SU-DHL-6 (cell line): ENCODE measurements at regions not wholly inside any gene's neighbourhood (a gene's known extent, or its start where the extent isn't known, plus 50 kb on each side); places are given as distances from the start of the nearest gene placed in this dataset.

Experiments used
- H2AFZ ChIP-seq: fragments of 200-600 bp; sonication (generic); 2 replicates; pipeline ENCODE4 v1.6.1; 2014; ENCODE audit warnings: low read depth, mild to moderate bottlenecking, moderate library complexity, mixed read lengths, antibody characterized with exemption, low read length; ENCODE audit not compliant: severe bottlenecking
- H3F3A ChIP-seq: fragments of 200-600 bp; shearing (Covaris generic); 2 replicates; pipeline ENCODE4 v1.6.0; 2016; ENCODE audit warnings: antibody characterized with exemption, mild to moderate bottlenecking; ENCODE audit not compliant: insufficient read depth
- H3K27ac ChIP-seq: fragments of 200-600 bp; sonication (generic); 2 replicates; pipeline ENCODE4 v1.5.1; 2016; ENCODE audit warnings: low read depth, mild to moderate bottlenecking, low read length, moderate library complexity, mixed read lengths
- H3K27me3 ChIP-seq: fragments of 200-600 bp; sonication (generic), shearing (Covaris generic); 2 replicates; pipeline ENCODE4 v1.6.0; 2014; ENCODE audit warnings: mild to moderate bottlenecking, low read length
- H3K36me3 ChIP-seq: fragments of 200-600 bp; sonication (generic); 2 replicates; pipeline ENCODE4 v1.6.1; 2014; ENCODE audit warnings: mild to moderate bottlenecking, low read length, mixed read lengths
- H3K4me2 ChIP-seq: fragments of 300-600, 200-600 bp; shearing (Covaris generic), sonication (generic); 2 replicates; pipeline ENCODE4 v1.6.0; 2014; ENCODE audit warnings: low read length, low read depth, mild to moderate bottlenecking; ENCODE audit not compliant: poor library complexity, severe bottlenecking
- H3K4me3 ChIP-seq: fragments of 200-600 bp; sonication (generic); 2 replicates; pipeline ENCODE4 v1.5.1; 2014; ENCODE audit warnings: antibody characterized with exemption, low read length, mild to moderate bottlenecking, mixed read lengths; ENCODE audit not compliant: insufficient read depth, poor library complexity, severe bottlenecking
- H3K79me2 ChIP-seq: fragments of 200-600 bp; sonication (generic); 2 replicates; pipeline ENCODE4 v1.6.1; 2014; ENCODE audit warnings: mild to moderate bottlenecking, low read length, moderate library complexity; ENCODE audit not compliant: insufficient read depth
- H3K9ac ChIP-seq: fragments of 200-600 bp; sonication (generic); 2 replicates; pipeline ENCODE4 v1.7.0; 2014; ENCODE audit warnings: mild to moderate bottlenecking, low read length
- H3K9me2 ChIP-seq: fragments of 200-600 bp; sonication (generic); replicated peaks from 2 replicates; pipeline ENCODE4 v1.6.1; 2014; ENCODE audit warnings: low read length; ENCODE audit not compliant: insufficient read depth
- H3K9me3 ChIP-seq: fragments of 200-600 bp; sonication (generic); 2 replicates; pipeline ENCODE4 v1.6.1; 2014; ENCODE audit warnings: low read length, mixed read lengths; ENCODE audit not compliant: insufficient read depth
- H4K20me1 ChIP-seq: fragments of 200-600 bp; sonication (generic); 2 replicates; pipeline ENCODE4 v1.6.1; 2014; ENCODE audit warnings: low read depth, mild to moderate bottlenecking, antibody characterized with exemption, low read length, moderate library complexity, mixed read lengths
- CTCF ChIP-seq: fragments of 200-600 bp; sonication (generic); IDR thresholded peaks from one replicate; pipeline ENCODE4 v1.5.1; 2017; ENCODE audit warnings: antibody characterized with exemption, mild to moderate bottlenecking, low read length, moderate library complexity; ENCODE audit not compliant: insufficient read depth, poor library complexity, severe bottlenecking
- EZH2phosphoT487 ChIP-seq: fragments of 200-600 bp; sonication (generic), shearing (Covaris generic); conservative IDR thresholded peaks from 2 replicates; pipeline ENCODE4 v1.6.1; 2018; ENCODE audit warnings: mild to moderate bottlenecking, antibody characterized with exemption, low read length, moderate library complexity, mixed read lengths

GRCh38 chr2:195118276-195118675, 538.8 kb upstream of the SLC39A10 start:
- no peak for TF ChIP-seq EZH2phosphoT487
- Histone ChIP-seq H3K36me3 (no peaks in the 10 kb centered on the region), H3K79me2 (no peaks in the 10 kb centered on the region), H3F3A (no peaks in the 10 kb centered on the region), H3K27me3 (no peaks in the 10 kb centered on the region), H4K20me1 (no peaks in the 10 kb centered on the region), H3K4me2 (no peak overlapping the region), H3K4me3 (no peak overlapping the region), H3K9me2 (no peaks in the 10 kb centered on the region), H3K27ac (no peak overlapping the region), H3K9ac (no peak overlapping the region), H2AFZ (no peak overlapping the region), H3K9me3 (no peaks in the 10 kb centered on the region)

GRCh38 chr2:195117011-195117410, 540.0 kb upstream of the SLC39A10 start:
- Histone ChIP-seq H4K20me1 (no peaks in the 10 kb centered on the region), H3K4me2 (no peak overlapping the region), H3K79me2 (no peaks in the 10 kb centered on the region), H3K36me3 (no peaks in the 10 kb centered on the region), H3K4me3 (no peak overlapping the region), H3K27ac (no peak overlapping the region), H3K9me2 (no peaks in the 10 kb centered on the region), H3K9ac (no peak overlapping the region), H3K27me3 (no peaks in the 10 kb centered on the region), H3F3A (no peaks in the 10 kb centered on the region), H2AFZ (no peak overlapping the region), H3K9me3 (no peaks in the 10 kb centered on the region)
- TF ChIP-seq EZH2phosphoT487 = no peak
- no peak for TF ChIP-seq CTCF

GRCh38 chr2:195115738-195116137, 541.3 kb upstream of the SLC39A10 start:
- H2AFZ ChIP-seq = no peak overlapping the region
- no peaks in the 10 kb centered on the region for H4K20me1 ChIP-seq
- H3K27ac ChIP-seq = no peak overlapping the region
- H3K36me3 ChIP-seq = no peaks in the 10 kb centered on the region
- no peak overlapping the region for H3K4me3 ChIP-seq
- H3K27me3 ChIP-seq = no peaks in the 10 kb centered on the region
- TF ChIP-seq EZH2phosphoT487 (no peak), CTCF (no peak)
- H3K9ac ChIP-seq = no peak overlapping the region
- H3F3A ChIP-seq = no peaks in the 10 kb centered on the region
- no peaks in the 10 kb centered on the region for H3K79me2 ChIP-seq
- no peak overlapping the region for H3K4me2 ChIP-seq
- H3K9me2 ChIP-seq = no peaks in the 10 kb centered on the region
- H3K9me3 ChIP-seq = no peaks in the 10 kb centered on the region

- Histone ChIP-seq H3K9ac (no peak overlapping the region), H3K79me2 (no peaks in the 10 kb centered on the region), H3K4me3 (no peak overlapping the region), H3K4me2 (no peak overlapping the region), H4K20me1 (no peaks in the 10 kb centered on the region), H3K9me2 (no peaks in the 10 kb centered on the region), H3K36me3 (no peaks in the 10 kb centered on the region), H2AFZ (no peak overlapping the region), H3K9me3 (no peaks in the 10 kb centered on the region), H3K27ac (no peak overlapping the region), H3K27me3 (no peaks in the 10 kb centered on the region), H3F3A (no peaks in the 10 kb centered on the region)
- no peak for TF ChIP-seq EZH2phosphoT487
- no peak for TF ChIP-seq CTCF
Measured at GRCh38 chr2:195108182-195108581, 548.8 kb upstream of the SLC39A10 start.
